SK-N-SH treated with all-trans-retinoic acid at 6 μM for 48 hours (cell line): ENCODE measurements at regions not wholly inside any gene's neighbourhood (a gene's known extent, or its start where the extent isn't known, plus 50 kb on each side); places are given as distances from the start of the nearest gene placed in this dataset.

Experiments used
- CSDC2 ChIP-seq: fragments of 250-450 bp; sonication (Bioruptor Pico); IDR thresholded peaks from 2 replicates; pipeline ENCODE4 v1.5.0; 2020; ENCODE audit warnings: mild to moderate bottlenecking, moderate library complexity
- RARB ChIP-seq: fragments of 250-450 bp; sonication (Bioruptor Pico); IDR thresholded peaks from 2 replicates; pipeline ENCODE4 v1.8.0; 2021; ENCODE audit warnings: mild to moderate bottlenecking, moderate library complexity
- ZC3H10 ChIP-seq: fragments of 250-450 bp; sonication (Bioruptor Pico); IDR thresholded peaks from 2 replicates; pipeline ENCODE4 v1.5.1; 2021; ENCODE audit warnings: mild to moderate bottlenecking, moderate library complexity
- ZFP3 ChIP-seq: fragments of 250-450 bp; sonication (Bioruptor Pico); IDR thresholded peaks from 2 replicates; pipeline ENCODE4 v1.5.0; 2020; ENCODE audit warnings: mild to moderate bottlenecking, moderate library complexity

- no peak for TF ChIP-seq ZC3H10
- no peak for TF ChIP-seq RARB
- no peak for TF ChIP-seq CSDC2
- TF ChIP-seq ZFP3 (CRISPR knock-in tag), result no peak
Observed at GRCh38 chr12:88300931-88301330, 158.8 kb downstream of the TMTC3 start.
